ENCODE measurements at regions not wholly inside any gene's neighbourhood (a gene's known extent, or its start where the extent isn't known, plus 50 kb on each side); places are given as distances from the start of the nearest gene placed in this dataset.
A peak's percentile ranks its signal among the peaks of the same experiment; 100 is the strongest.

DNA sequence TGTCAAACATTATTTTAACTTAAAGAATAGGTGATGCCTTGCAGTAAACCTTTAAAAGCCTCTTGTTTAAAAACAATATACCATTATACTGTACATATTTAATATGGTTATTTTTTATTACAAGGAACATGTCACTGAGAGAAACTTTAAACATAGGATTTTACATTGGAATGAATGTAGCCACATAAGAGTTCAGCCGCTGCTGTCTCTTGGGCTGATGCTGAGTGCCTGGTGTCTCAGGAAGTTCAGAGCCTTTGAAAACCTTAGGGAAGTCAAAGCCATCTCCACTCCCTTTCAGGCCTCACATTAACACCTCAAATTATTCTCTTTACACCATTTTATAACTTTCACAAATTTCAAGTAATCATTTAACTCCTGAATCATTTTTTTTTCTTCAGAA is 93.5 kb upstream of the DKK2 start:
- Histone ChIP-seq H3K36me3 (no peaks in the 10 kb centered on the region), H3K4me3 (no peak overlapping the region), H3K9me3 (no peaks in the 10 kb centered on the region), H3K27ac (no peak overlapping the region), H3K27me3 (no peaks in the 10 kb centered on the region), H3K4me1 (no peaks in the 10 kb centered on the region)
- intact Hi-C loops (cut with DNase I; ENCODE audit: low total_unique reads): no loop called here
- TF ChIP-seq, protein P1, sequence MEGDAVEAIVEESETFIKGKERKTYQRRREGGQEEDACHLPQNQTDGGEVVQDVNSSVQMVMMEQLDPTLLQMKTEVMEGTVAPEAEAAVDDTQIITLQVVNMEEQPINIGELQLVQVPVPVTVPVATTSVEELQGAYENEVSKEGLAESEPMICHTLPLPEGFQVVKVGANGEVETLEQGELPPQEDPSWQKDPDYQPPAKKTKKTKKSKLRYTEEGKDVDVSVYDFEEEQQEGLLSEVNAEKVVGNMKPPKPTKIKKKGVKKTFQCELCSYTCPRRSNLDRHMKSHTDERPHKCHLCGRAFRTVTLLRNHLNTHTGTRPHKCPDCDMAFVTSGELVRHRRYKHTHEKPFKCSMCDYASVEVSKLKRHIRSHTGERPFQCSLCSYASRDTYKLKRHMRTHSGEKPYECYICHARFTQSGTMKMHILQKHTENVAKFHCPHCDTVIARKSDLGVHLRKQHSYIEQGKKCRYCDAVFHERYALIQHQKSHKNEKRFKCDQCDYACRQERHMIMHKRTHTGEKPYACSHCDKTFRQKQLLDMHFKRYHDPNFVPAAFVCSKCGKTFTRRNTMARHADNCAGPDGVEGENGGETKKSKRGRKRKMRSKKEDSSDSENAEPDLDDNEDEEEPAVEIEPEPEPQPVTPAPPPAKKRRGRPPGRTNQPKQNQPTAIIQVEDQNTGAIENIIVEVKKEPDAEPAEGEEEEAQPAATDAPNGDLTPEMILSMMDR (IDR thresholded peaks at IDR 0.05): no peak
- DNase-seq: no peak

DNA sequence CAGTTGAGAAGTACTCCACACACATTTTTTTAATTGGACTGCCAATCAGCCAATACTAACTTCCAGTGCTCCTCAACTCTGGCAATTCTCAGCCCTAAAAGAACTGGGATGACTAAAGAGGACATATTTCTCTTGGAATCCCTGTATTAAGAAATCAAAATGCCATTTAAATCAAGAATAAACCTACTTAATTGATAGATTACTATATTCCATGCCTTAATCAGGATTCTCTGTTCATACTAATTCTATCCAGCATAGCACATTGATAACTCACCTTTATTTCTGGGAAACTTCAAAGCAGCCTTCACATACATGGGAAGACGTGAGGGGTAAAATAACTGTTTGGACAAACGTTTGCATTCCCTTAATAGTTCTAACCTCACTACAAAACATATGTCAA is 93.0 kb upstream of the DKK2 start:
- Histone ChIP-seq H3K4me1 (no peaks in the 10 kb centered on the region), H3K27ac (no peak overlapping the region), H3K36me3 (no peaks in the 10 kb centered on the region), H3K9me3 (no peaks in the 10 kb centered on the region), H3K4me3 (no peak overlapping the region), H3K27me3 (no peaks in the 10 kb centered on the region)
- intact Hi-C loops (cut with DNase I; ENCODE audit: low total_unique reads): no loop called here
- no peak for DNase-seq
- TF ChIP-seq, protein P1 (IDR thresholded peaks at IDR 0.05): no peak

DNA sequence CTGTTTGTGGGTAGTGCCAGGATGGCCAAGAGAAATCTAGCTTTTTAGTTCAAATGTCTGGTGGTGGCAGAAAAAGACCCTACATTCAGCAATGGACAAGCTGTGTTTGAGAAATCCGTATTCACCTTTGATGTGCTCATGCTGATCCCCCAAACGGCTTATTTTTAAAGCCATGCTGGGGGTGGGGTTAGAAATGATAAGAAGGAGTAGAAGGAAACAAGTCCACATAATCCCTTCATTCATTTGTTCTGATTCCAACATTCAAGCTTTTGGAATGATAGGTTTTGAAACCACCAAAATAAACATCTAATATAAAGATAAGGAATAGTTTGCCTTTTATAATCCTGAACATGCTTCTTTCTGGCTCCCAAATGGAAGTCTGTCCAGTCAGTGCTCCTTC is 92.0 kb upstream of the DKK2 start:
- Histone ChIP-seq H3K4me1 (no peaks in the 10 kb centered on the region), H3K36me3 (no peaks in the 10 kb centered on the region), H3K27ac (no peak overlapping the region), H3K9me3 (no peaks in the 10 kb centered on the region), H3K27me3 (no peaks in the 10 kb centered on the region), H3K4me3 (no peak overlapping the region)
- TF ChIP-seq, protein P1 (IDR thresholded peaks at IDR 0.05): no peak
- no peak for DNase-seq
- intact Hi-C loops (cut with DNase I; ENCODE audit: low total_unique reads): no loop called here

DNA sequence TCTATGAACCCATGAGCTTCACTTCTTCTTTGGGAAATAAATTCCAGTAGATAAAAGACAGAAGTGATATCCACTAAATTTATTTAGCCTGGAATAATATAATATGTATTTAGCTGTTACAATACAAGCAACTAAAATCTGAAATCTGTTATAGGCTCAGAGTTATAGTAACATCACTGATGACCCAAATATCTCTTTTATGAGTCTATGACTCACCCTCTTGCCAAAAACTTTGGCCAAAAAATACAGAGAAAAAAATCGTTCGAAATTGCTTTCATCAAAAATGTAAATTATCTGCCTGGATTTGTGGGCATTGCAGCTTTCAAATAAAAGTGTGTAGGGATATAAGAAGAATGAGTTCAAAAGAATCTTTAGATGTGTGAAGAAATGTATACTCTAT is 89.4 kb upstream of the DKK2 start:
- no peak for DNase-seq
- no peak overlapping the region for H3K4me3 ChIP-seq
- H3K4me1 ChIP-seq: peaks cover 0 to 9% (median 2%) of the 10 kb centered on the region in 4 donors
- no peaks in the 10 kb centered on the region for H3K9me3 ChIP-seq
- TF ChIP-seq, protein P1 (IDR thresholded peaks at IDR 0.05): no peak
- H3K27ac ChIP-seq: no peak overlapping the region
- intact Hi-C loops (cut with DNase I; ENCODE audit: low total_unique reads): no loop called here
- no peaks in the 10 kb centered on the region for H3K27me3 ChIP-seq
- no peaks in the 10 kb centered on the region for H3K36me3 ChIP-seq

DNA sequence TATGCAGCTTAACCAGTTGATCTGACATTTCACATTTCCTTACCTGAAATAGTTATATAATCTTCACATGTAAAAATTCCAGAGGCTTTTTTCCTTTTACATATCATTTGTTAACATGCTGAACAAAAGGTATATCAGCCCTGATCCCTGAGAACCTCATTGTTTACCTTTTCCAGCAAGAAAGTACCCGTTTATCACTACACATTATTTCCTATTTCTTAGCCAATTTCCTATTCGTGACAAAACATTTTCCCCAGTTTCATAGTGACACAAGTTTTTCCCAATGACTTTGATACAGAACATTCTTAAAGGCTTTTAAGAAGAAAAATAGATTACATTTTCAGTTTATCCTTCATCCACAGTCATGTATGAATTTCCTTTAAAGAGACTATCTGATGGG is 86.6 kb upstream of the DKK2 start:
- H3K4me1 ChIP-seq: peaks cover 0 to 14% (median 3%) of the 10 kb centered on the region in 4 donors
- TF ChIP-seq, protein P1 (IDR thresholded peaks at IDR 0.05): no peak
- H3K36me3 ChIP-seq: no peaks in the 10 kb centered on the region
- no peak for DNase-seq
- H3K4me3 ChIP-seq: no peak overlapping the region
- H3K27ac ChIP-seq: no peak overlapping the region
- intact Hi-C loops (cut with DNase I; ENCODE audit: low total_unique reads): no loop called here
- H3K9me3 ChIP-seq: no peaks in the 10 kb centered on the region
- no peaks in the 10 kb centered on the region for H3K27me3 ChIP-seq

DNA sequence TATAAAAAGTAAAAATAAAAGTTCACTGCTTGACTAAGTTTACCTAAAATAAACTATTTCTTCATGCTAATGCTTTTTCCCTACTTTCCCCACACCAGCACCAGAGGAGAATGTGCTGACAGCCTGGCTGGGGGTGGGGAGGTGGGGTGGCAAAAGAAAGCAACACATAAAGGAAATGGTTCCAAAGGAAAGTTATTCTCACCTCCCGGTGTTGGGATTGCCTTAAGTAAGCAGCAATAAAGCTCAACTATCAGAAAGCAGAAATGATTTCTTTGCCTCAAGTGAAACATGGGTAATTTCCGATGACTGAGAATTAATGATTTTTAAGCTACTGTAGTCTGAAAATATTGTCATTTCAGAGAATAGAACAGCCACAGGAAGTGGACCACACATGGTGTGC is 84.5 kb upstream of the DKK2 start:
- intact Hi-C loops (cut with DNase I; ENCODE audit: low total_unique reads): no loop called here
- H3K4me1 ChIP-seq: peaks cover 0 to 14% (median 3%) of the 10 kb centered on the region in 4 donors
- TF ChIP-seq, protein P1 (IDR thresholded peaks at IDR 0.05): no peak

More for the DNA sequence above, 84.5 kb upstream of the DKK2 start:
- H3K27ac ChIP-seq: peak overlapping the region in 1 of 2 donors; percentile 38
- no peaks in the 10 kb centered on the region for H3K27me3 ChIP-seq
- no peaks in the 10 kb centered on the region for H3K36me3 ChIP-seq
- no peak for DNase-seq
- no peak overlapping the region for H3K4me3 ChIP-seq
- no peaks in the 10 kb centered on the region for H3K9me3 ChIP-seq
